GM12878 (cell line): ENCODE measurements at regions not wholly inside any gene's neighbourhood (a gene's known extent, or its start where the extent isn't known, plus 50 kb on each side); places are given as distances from the start of the nearest gene placed in this dataset.

ENCODE experiments used
- ATAC-seq: fragments of 200-7000 bp; cut with Tn5 transposase; 3 replicates; pipeline ENCODE4 v1.9.1; 2020; ENCODE audit warnings: mild to moderate bottlenecking, moderate library complexity
- BruUV-seq: library from RNA; stranded (reverse); fragments of 400-500 nt; replicated peaks from 2 replicates; lab custom pipeline; 2021; lab: Mats Ljungman, UMichigan
- CTCF ChIA-PET: fragments of 300-600 bp; sonication (Branson Sonifier 250); formaldehyde crosslinking; extraction: SDS; loops from one replicate; lab custom pipeline; 2021; ENCODE audit warnings: inconsistent platforms; lab: Yijun Ruan, JAX
- POLR2A ChIA-PET: fragments of 350-600 bp; formaldehyde crosslinking; extraction: SDS; loops from one replicate; lab custom pipeline; 2021; ENCODE audit warnings: inconsistent platforms; lab: Charles Lee
- RAD21 ChIA-PET: fragments of 300-600 bp; sonication (Branson Sonifier 250); formaldehyde crosslinking; loops from one replicate; lab custom pipeline; 2023; ENCODE audit warnings: antibody characterized with exemption; ENCODE audit not compliant: unreplicated experiment; lab: Charles Lee
- SMC1A ChIA-PET: fragments of 300-600 bp; sonication (Branson Sonifier 250); formaldehyde crosslinking; loops from one replicate; lab custom pipeline; 2023; ENCODE audit not compliant: unreplicated experiment, uncharacterized antibody; lab: Charles Lee
- DNase-seq: peaks from one replicate; pipeline ENCODE4 v3.0.0-alpha.2; 2011; ENCODE audit warnings: low read depth, low spot score
- FAIRE-seq: peaks from 3 replicates; lab custom pipeline; 2011; peaks lifted over from hg19 to GRCh38; lab: Jason Lieb, UNC
- H2AFZ ChIP-seq: 2 replicates; pipeline ENCODE4 v1.6.0; 2011; ENCODE audit warnings: low read depth, low read length, control low read depth; ENCODE audit not compliant: control insufficient read depth
- H3K27ac ChIP-seq: 2 replicates; pipeline ENCODE4 v1.5.1; 2011; ENCODE audit warnings: control low read depth; ENCODE audit not compliant: control insufficient read depth, insufficient read depth
- H3K27me3 ChIP-seq, 2 experiments: replicated peaks in 1 of 2; 2 replicates each; pipeline versions ENCODE4 v1.6.0 to v1.6.1; 2011; ENCODE audit warnings: low read length in 1 of 2; ENCODE audit not compliant: control insufficient read depth in 2 of 2, insufficient read depth in 2 of 2
- H3K36me3 ChIP-seq, 2 experiments: 2 replicates each; pipeline ENCODE4 v1.5.1; 2011; ENCODE audit warnings: low read length in 1 of 2; ENCODE audit not compliant: control insufficient read depth in 2 of 2, insufficient read depth in 2 of 2
- H3K4me1 ChIP-seq: 2 replicates; pipeline ENCODE4 v1.6.1; 2011; ENCODE audit warnings: mild to moderate bottlenecking, low read length, moderate library complexity, mixed read lengths; ENCODE audit not compliant: control insufficient read depth, insufficient read depth
- H3K4me2 ChIP-seq: 2 replicates; pipeline ENCODE4 v1.6.0; 2011; ENCODE audit warnings: control low read depth; ENCODE audit not compliant: control insufficient read depth, insufficient read depth
- H3K4me3 ChIP-seq: fragments of 200-600 bp; sonication (generic); 2 replicates; pipeline ENCODE4 v1.5.1; 2016
- H3K79me2 ChIP-seq: 2 replicates; pipeline ENCODE4 v1.6.0; 2011; ENCODE audit warnings: low read length; ENCODE audit not compliant: control insufficient read depth, insufficient read depth
- H3K9ac ChIP-seq: 2 replicates; pipeline ENCODE4 v1.8.0; 2011; ENCODE audit warnings: low read length, control low read depth, mixed read lengths; ENCODE audit not compliant: control insufficient read depth, insufficient read depth
- H3K9me3 ChIP-seq: replicated peaks from 3 replicates; pipeline ENCODE4 v1.5.1; 2011; ENCODE audit warnings: mild to moderate bottlenecking, low read length; ENCODE audit not compliant: control insufficient read depth, insufficient read depth
- H4K20me1 ChIP-seq: 2 replicates; pipeline ENCODE4 v1.6.0; 2011; ENCODE audit not compliant: control insufficient read depth, insufficient read depth
- CUX1 ChIP-seq: IDR thresholded peaks from 2 replicates; pipeline ENCODE4 v1.6.1; 2012; ENCODE audit warnings: improper control_type of control experiment, low read depth, low read length; ENCODE audit not compliant: insufficient replicate concordance
- EZH2 ChIP-seq: IDR thresholded peaks from 2 replicates; pipeline ENCODE4 v1.6.1; 2012; ENCODE audit warnings: low read depth, mild to moderate bottlenecking, control low read depth, inconsistent platforms, low read length, borderline replicate concordance; ENCODE audit not compliant: control insufficient read depth
- KAT2A ChIP-seq: conservative IDR thresholded peaks from 2 replicates; pipeline ENCODE4 v1.6.1; 2011; ENCODE audit warnings: low read depth, low read length; ENCODE audit not compliant: control insufficient read depth
- PBX3 ChIP-seq: IDR thresholded peaks from 2 replicates; pipeline ENCODE4 v1.6.1; 2011; ENCODE audit warnings: mild to moderate bottlenecking, low read depth, low read length, moderate library complexity; ENCODE audit not compliant: insufficient replicate concordance
- TBL1XR1 ChIP-seq: IDR thresholded peaks from 2 replicates; pipeline ENCODE4 v1.6.1; 2012; ENCODE audit warnings: low read depth, low read length, improper control_type of control experiment
- ZBTB11 ChIP-seq: fragments of 450-650 bp; formaldehyde crosslinking; IDR thresholded peaks from 2 replicates; pipeline ENCODE4 v1.5.0; 2022; ENCODE audit warnings: mild to moderate bottlenecking, missing genetic modification characterization
- ZNF384 ChIP-seq: IDR thresholded peaks from 2 replicates; pipeline ENCODE4 v1.6.1; 2012; ENCODE audit warnings: low read depth, mild to moderate bottlenecking, low read length, improper control_type of control experiment, borderline replicate concordance
- WGBS: methylation state at CpG from one replicate; pipeline ENCODE4 v1.1.6; 2016; ENCODE audit warnings: low lambda C conversion rate; ENCODE audit not compliant: insufficient replicate concordance, insufficient coverage; ENCODE audit errors: missing lambda C conversion rate; 5-methylcytosine and 5-hydroxymethylcytosine counted together
- in situ Hi-C: fragments of 300-500 bp; cut with MboI; formaldehyde crosslinking; loops from 9 replicates; pipeline ENCODE4 v1.14.3; 2018; ENCODE audit warnings: mixed read lengths
- intact Hi-C: fragments of 100-400 bp; cut with micrococcal nuclease; formaldehyde crosslinking; loops from one replicate; pipeline ENCODE4 v1.14.2; 2022; ENCODE audit not compliant: unreplicated experiment

- CTCF ChIA-PET = no interaction called here
- H3K36me3 ChIP-seq = no peaks in the 10 kb centered on the region
- H3K79me2 ChIP-seq = no peaks in the 10 kb centered on the region
- intact Hi-C loops (no loop called here), in situ Hi-C loops (no loop called here)
- H3K27ac ChIP-seq = no peak overlapping the region
- H4K20me1 ChIP-seq = no peaks in the 10 kb centered on the region
- SMC1A ChIA-PET = no interaction called here
- H3K4me1 ChIP-seq = no peaks in the 10 kb centered on the region
- RAD21 ChIA-PET = no interaction called here
- FAIRE-seq (no peak), ATAC-seq (no peak), DNase-seq (no peak)
- H3K9me3 ChIP-seq = no peaks in the 10 kb centered on the region
- BruUV-seq = no TSS peak
- 26% methylated on average over 5 of the region's 5 CpGs for WGBS
- H3K27me3 ChIP-seq = no peaks in the 10 kb centered on the region; a peak in 1 of 4 replicates
- H2AFZ ChIP-seq = no peak overlapping the region
- TF ChIP-seq KAT2A (no peak), EZH2 (no peak), PBX3 (no peak)
- H3K4me3 ChIP-seq = no peak overlapping the region
- no peak overlapping the region for H3K4me2 ChIP-seq
- no peak overlapping the region for H3K9ac ChIP-seq
- POLR2A ChIA-PET = no interaction called here
Observed at GRCh38 chr5:173457482-173457881, 129.3 kb upstream of the STC2 start.

- no peak overlapping the region for H3K27ac ChIP-seq
- no peak overlapping the region for H3K4me2 ChIP-seq
- 52% methylated on average over 5 of the region's 5 CpGs for WGBS
- H2AFZ ChIP-seq = no peak overlapping the region
- in situ Hi-C loops (no loop called here), intact Hi-C loops (no loop called here)
- DNase-seq = no peak
- ChIA-PET POLR2A (no interaction called here), CTCF (no interaction called here), SMC1A (no interaction called here), RAD21 (no interaction called here)
- no peaks in the 10 kb centered on the region; a peak in 1 of 4 replicates for H3K27me3 ChIP-seq
- H3K9me3 ChIP-seq = no peaks in the 10 kb centered on the region
- no peak overlapping the region for H3K4me3 ChIP-seq
- no peaks in the 10 kb centered on the region for H3K79me2 ChIP-seq
- no TSS peak for BruUV-seq
- FAIRE-seq = no peak
- no peak overlapping the region for H3K9ac ChIP-seq
- no peaks in the 10 kb centered on the region for H3K4me1 ChIP-seq
- no peaks in the 10 kb centered on the region for H4K20me1 ChIP-seq
- ATAC-seq = no peak
- no peaks in the 10 kb centered on the region for H3K36me3 ChIP-seq
- no peak for TF ChIP-seq ZNF384
- TF ChIP-seq ZBTB11 (CRISPR knock-in tag) = no peak
- TF ChIP-seq CUX1 = no peak
- TF ChIP-seq TBL1XR1 = no peak
Observed at GRCh38 chr5:173456751-173457171, 128.5 kb upstream of the STC2 start.
